ENCODE measurements at regions not wholly inside any gene's neighbourhood (a gene's known extent, or its start where the extent isn't known, plus 50 kb on each side); places are given as distances from the start of the nearest gene placed in this dataset.

DNA sequence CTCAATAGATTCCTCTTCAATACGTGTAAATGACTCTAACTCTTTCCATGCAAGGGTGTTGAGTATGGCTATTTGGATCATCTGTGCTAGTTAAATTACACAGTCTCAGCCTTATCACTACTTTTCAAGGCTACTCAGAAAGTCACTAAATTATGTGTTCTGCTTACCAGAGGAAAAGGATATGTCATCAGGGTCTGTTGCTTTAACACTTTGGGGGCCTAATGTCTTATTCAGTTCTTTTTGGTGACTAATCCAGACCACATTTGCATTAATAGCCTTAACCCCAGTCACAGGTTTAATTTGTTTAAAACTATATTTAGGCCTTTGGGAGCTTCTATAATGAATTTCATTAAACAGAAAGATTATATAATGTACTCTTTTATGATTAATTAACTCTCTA lies 649.3 kb downstream of the RPS29 start:
- no peak overlapping the region for H3K4me3 ChIP-seq (ENCODE audit: low read depth, low read length, poor library complexity, severe bottlenecking)
- no peaks in the 10 kb centered on the region for H3K4me1 ChIP-seq (ENCODE audit: insufficient read depth, low read length, severe bottlenecking)
- TF ChIP-seq, protein P1, sequence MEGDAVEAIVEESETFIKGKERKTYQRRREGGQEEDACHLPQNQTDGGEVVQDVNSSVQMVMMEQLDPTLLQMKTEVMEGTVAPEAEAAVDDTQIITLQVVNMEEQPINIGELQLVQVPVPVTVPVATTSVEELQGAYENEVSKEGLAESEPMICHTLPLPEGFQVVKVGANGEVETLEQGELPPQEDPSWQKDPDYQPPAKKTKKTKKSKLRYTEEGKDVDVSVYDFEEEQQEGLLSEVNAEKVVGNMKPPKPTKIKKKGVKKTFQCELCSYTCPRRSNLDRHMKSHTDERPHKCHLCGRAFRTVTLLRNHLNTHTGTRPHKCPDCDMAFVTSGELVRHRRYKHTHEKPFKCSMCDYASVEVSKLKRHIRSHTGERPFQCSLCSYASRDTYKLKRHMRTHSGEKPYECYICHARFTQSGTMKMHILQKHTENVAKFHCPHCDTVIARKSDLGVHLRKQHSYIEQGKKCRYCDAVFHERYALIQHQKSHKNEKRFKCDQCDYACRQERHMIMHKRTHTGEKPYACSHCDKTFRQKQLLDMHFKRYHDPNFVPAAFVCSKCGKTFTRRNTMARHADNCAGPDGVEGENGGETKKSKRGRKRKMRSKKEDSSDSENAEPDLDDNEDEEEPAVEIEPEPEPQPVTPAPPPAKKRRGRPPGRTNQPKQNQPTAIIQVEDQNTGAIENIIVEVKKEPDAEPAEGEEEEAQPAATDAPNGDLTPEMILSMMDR (IDR thresholded peaks at IDR 0.05; ENCODE audit: low read length): no peak
- no peak for TF ChIP-seq EZH2 (IDR thresholded peaks at IDR 0.05; ENCODE audit: borderline replicate concordance, low read length)
- no peaks in the 10 kb centered on the region for H3K36me3 ChIP-seq (ENCODE audit: insufficient read depth, low read length)
- H3K9me2 ChIP-seq (ENCODE audit: low read depth, low read length): no peaks in the 10 kb centered on the region
- H3K4me2 ChIP-seq (ENCODE audit: low read length): no peak overlapping the region
- no peak overlapping the region for H3K9ac ChIP-seq (ENCODE audit: low read length)
- no peaks in the 10 kb centered on the region for H4K20me1 ChIP-seq (ENCODE audit: insufficient read depth, low read length)
- H3K79me2 ChIP-seq (ENCODE audit: insufficient read depth, low read length): no peaks in the 10 kb centered on the region
- H3K27me3 ChIP-seq (ENCODE audit: insufficient read depth, low read length): no peaks in the 10 kb centered on the region
- no peak overlapping the region for H3K27ac ChIP-seq (ENCODE audit: low read depth, low read length, poor library complexity, severe bottlenecking)
- H3F3A ChIP-seq (ENCODE audit: insufficient read depth, low read length): no peaks in the 10 kb centered on the region
- H3K9me3 ChIP-seq (ENCODE audit: low read length): no peaks in the 10 kb centered on the region
- no peak overlapping the region for H2AFZ ChIP-seq (ENCODE audit: low read length)

DNA sequence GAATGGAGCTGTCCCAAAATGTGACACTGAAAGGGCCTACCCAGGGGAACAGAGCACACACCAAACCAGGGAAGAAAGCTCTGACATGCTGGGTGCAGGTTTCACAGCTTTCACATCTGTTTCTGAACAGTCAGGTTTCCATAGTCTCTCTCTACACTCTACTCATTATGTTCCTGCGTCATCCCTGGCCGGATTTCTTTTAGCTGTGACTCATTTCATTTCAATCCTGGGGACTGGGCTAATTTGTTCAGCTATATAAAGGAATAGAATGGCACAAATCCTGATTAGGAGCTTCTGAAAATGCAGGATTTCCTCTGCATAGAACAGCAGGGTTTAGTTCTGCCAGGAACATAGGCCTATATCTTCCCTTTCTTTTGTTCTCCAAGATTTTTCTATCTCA lies 649.8 kb downstream of the RPS29 start:
- Histone ChIP-seq H2AFZ (ENCODE audit: low read length) (no peak overlapping the region), H4K20me1 (ENCODE audit: insufficient read depth, low read length) (no peaks in the 10 kb centered on the region), H3K4me3 (ENCODE audit: low read depth, low read length, poor library complexity, severe bottlenecking) (no peak overlapping the region), H3K9ac (ENCODE audit: low read length) (no peak overlapping the region), H3K9me2 (ENCODE audit: low read depth, low read length) (no peaks in the 10 kb centered on the region), H3K79me2 (ENCODE audit: insufficient read depth, low read length) (no peaks in the 10 kb centered on the region), H3F3A (ENCODE audit: insufficient read depth, low read length) (no peaks in the 10 kb centered on the region), H3K9me3 (ENCODE audit: low read length) (no peaks in the 10 kb centered on the region), H3K27me3 (ENCODE audit: insufficient read depth, low read length) (no peaks in the 10 kb centered on the region), H3K4me2 (ENCODE audit: low read length) (no peak overlapping the region), H3K4me1 (ENCODE audit: insufficient read depth, low read length, severe bottlenecking) (no peaks in the 10 kb centered on the region), H3K36me3 (ENCODE audit: insufficient read depth, low read length) (no peaks in the 10 kb centered on the region), H3K27ac (ENCODE audit: low read depth, low read length, poor library complexity, severe bottlenecking) (no peak overlapping the region)
- TF ChIP-seq, protein P1 (IDR thresholded peaks at IDR 0.05; ENCODE audit: low read length): no peak
- no peak for TF ChIP-seq EZH2 (IDR thresholded peaks at IDR 0.05; ENCODE audit: borderline replicate concordance, low read length)

DNA sequence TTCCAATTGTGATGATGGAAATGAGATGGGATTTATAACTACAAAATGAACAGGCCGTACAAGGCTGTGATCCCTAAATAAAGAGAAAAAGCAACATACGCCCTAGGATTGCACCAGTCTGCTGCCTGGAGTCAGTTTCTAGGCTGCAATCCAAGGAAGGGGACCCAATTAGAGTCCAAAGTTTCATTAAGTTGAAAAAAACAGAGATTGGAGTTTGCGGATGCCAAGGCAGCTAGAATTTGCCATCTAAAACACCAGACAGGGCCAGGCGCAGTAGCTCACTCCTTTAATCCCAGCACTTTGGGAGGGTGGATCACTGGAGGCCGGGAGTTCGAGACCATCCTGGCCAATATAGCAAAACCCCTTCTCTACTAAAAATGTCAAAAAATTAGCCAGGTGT lies 661.0 kb downstream of the RPS29 start:
- Histone ChIP-seq H3K36me3 (ENCODE audit: insufficient read depth, low read length) (no peaks in the 10 kb centered on the region), H3F3A (ENCODE audit: insufficient read depth, low read length) (no peaks in the 10 kb centered on the region), H3K9me2 (ENCODE audit: low read depth, low read length) (no peaks in the 10 kb centered on the region), H3K9ac (ENCODE audit: low read length) (no peak overlapping the region), H2AFZ (ENCODE audit: low read length) (no peak overlapping the region), H3K27me3 (ENCODE audit: insufficient read depth, low read length) (no peaks in the 10 kb centered on the region), H3K4me1 (ENCODE audit: insufficient read depth, low read length, severe bottlenecking) (no peaks in the 10 kb centered on the region), H3K27ac (ENCODE audit: low read depth, low read length, poor library complexity, severe bottlenecking) (no peak overlapping the region), H3K4me2 (ENCODE audit: low read length) (no peak overlapping the region), H3K79me2 (ENCODE audit: insufficient read depth, low read length) (no peaks in the 10 kb centered on the region), H3K4me3 (ENCODE audit: low read depth, low read length, poor library complexity, severe bottlenecking) (no peak overlapping the region), H4K20me1 (ENCODE audit: insufficient read depth, low read length) (no peaks in the 10 kb centered on the region), H3K9me3 (ENCODE audit: low read length) (no peaks in the 10 kb centered on the region)
- TF ChIP-seq, protein P1 (IDR thresholded peaks at IDR 0.05; ENCODE audit: low read length): no peak
- TF ChIP-seq EZH2 (IDR thresholded peaks at IDR 0.05; ENCODE audit: borderline replicate concordance, low read length): no peak
